Cerebellar nuclear complex (tissue), 1 donor: ENCODE measurements at regions not wholly inside any gene's neighbourhood (a gene's known extent, or its start where the extent isn't known, plus 50 kb on each side); places are given as distances from the start of the nearest gene placed in this dataset.

Experiments
- DNase-seq, 2 experiments: peaks; one replicate each; lab custom pipeline; 2025; lab: John Stamatoyannopoulos, UW

DNA sequence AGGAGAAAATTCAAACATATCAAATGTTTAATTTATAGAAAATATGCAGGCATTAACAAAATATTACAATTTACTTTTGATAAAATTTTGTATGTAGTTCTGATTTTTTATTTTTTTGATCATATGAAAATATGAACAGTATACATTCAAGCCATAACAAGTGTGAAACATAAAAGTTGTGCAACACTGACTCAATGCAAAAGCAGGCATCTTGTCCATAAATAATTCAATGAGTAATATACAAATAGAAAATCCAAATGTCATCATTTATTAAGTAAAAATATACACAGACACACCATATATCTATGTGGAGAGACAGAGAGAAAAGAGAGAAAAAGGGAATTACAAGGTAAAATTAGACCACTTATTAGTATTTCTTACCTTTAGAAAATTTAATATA, 1183.9 kb downstream of the SLITRK1 start:
- DNase-seq, result no peak

DNA sequence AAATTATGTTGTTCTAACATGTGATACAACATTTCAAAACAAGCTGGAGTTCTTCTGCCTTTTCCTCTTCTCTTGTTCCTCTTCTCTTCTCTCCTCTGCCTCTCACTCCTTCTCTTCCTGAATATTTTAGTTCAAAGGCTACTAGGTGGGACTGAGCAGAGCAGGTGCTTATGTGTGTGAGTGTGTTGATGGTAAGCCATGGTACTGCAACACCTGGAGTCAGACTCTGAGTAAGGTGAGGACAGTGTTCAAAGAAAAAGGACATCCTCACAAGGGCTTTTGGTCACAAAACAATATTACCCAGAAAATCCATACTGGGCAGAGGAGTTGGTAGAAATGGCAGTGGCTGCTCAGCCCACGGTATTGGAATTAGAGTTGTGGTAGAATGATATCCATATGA, 1188.7 kb downstream of the SLITRK1 start:
- DNase-seq, result no peak

DNA sequence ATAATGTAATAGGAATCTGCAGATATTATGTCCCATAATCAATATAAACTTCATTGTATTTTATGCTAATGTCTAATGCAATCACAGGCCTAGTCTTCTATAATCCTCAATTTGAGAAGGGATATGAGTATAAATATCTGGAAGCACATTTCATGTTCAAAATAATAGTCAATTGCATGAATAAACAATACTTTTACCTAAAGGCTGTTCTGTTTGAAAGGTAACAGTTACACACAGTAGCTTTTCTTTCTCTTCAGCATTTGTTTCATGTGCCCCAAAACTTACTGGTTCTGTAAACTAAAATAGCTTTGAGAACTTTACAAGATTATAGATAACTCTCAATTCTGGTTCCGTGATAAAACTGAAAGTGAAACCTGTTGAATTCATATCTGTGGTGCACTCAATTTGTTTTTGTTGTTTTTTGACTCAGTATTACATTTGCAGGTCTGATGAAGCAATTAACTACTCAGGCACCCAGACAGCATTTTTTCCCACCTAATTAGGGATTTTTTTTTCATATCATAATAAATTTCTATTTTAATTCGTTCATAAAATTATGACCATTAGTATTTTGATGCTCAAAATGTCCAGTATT, 1193.8 kb downstream of the SLITRK1 start:
- DNase-seq, result no peak

DNA sequence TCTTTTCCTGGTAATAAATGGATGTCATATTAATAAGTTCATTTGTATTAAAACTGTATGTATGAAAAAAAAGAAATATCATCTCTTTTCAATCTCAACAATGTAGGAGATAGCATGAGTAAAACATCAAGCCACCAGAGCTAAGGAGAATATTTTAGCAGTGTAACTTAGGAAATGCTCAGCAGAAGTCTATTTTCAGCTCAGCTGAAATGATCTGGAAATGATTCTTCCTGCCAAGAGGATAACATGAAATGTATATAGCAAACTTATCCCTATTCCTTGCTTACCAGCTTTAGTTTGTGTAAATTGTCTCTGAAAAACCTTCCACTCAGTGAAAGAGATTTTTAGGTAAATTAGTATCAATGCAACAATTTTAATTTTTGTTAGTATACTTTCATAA, 1194.4 kb downstream of the SLITRK1 start:
- DNase-seq, result no peak

DNA sequence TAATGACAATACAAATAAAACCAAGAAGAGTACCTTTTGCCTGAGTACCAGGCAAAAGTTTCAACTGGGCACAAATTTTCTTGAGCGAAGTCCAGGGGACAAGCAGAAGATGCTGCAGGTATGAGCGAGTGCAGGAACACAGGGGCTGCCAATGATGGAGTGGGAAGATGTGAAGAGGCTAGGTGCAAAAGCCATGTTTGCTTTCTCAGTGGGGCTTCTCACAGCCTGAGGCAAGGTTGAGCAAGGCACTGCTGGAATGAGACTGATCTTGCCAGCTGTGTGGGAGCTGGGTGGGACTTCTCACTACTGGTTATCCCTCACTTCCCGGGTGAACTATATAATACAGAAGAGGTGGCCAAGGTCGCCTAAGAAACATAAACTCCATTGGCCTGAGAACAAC, 1200.7 kb downstream of the SLITRK1 start:
- DNase-seq, result no peak

DNA sequence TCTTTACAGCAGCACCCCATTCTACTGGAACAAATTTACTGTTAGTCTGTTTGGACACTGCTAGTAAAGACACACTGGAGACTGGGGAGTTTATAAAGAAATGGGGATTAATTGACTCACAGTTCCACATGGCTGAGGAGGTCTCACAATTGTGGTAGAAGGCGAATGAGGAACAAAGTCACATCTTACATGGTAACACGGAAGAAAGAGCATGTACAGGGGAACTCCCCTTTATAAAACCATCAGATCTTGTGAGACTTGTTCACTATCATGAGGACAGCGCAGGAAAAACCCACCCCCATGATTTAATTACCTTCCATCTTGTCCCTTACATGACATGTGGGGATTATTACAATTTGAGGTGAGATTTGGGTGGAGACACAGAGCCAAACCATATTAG, 1204.2 kb downstream of the SLITRK1 start:
- DNase-seq, result no peak

DNA sequence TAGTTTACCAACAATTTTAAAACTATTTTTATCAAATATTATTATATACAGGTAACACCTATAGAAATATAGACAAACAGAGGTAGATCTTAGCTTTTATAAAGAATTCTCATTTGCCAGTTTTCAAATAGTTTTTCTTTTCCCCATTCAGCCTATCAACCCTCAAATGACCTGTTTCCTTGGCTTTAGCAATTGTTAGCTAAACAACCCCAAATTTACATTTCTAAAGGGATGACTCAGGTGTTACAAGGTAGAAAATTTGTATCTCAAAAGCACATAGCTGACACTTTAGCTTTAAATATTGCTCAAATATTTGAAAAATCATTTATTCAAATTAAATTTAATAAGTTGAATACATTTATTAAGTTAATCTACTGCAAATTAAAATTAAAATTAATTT, 1207.2 kb downstream of the SLITRK1 start:
- DNase-seq, result no peak

DNA sequence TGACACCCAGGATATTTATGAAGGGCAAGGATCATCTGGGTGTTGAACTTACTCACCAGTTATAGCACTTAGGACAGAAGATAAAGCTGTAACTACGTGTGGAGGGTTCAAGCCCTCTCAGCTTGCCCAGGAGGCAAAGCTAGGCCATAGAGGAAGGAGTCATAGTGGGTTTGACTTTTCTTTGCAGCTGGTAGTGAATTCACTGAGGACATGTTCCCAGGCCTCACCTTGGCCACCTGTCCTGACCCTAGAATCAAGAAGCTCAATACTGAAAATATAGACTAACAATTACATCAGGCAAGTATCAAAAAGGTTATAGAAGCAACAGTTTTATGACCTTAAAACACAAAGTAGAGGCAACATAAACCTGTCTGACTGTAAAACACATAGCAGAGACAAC, 1207.7 kb downstream of the SLITRK1 start:
- no peak for DNase-seq

DNA sequence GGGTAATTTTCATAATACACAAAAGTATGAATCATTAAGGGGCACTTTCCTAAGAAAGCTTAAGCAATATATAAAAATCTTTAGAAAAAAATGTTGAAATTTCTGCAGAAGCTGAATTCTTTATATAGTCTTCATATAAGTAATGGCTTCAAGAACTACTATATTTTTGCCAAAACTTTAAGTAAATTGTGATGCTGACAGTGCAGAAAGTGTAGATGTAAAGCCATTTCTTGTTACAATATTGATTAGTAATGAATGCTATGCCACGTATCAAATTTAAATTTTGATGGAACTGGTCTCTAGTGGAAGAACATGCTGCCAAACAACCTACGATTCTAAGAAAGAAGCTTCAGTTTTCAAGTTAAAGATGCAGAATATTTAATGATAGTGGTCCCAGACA, 1210.0 kb downstream of the SLITRK1 start:
- no peak for DNase-seq

DNA sequence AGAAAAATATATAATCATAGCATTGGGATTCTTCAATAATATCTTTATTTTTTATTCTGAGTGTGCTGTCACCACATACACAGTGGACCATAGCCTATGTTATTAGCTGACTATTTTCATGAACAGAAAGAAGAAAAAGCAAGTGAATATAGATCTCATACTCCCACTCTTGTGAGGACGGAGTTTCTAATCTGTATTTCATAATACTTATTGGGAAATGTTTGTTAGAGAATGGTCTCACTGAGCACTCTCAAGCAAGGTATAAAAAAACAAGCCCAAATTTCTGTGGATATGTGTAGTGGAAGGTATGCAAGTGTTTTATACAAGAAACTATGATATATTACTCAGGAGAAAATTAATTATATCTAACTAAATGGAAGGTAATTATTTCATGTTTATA, 1218.1 kb downstream of the SLITRK1 start:
- DNase-seq, result no peak

DNA sequence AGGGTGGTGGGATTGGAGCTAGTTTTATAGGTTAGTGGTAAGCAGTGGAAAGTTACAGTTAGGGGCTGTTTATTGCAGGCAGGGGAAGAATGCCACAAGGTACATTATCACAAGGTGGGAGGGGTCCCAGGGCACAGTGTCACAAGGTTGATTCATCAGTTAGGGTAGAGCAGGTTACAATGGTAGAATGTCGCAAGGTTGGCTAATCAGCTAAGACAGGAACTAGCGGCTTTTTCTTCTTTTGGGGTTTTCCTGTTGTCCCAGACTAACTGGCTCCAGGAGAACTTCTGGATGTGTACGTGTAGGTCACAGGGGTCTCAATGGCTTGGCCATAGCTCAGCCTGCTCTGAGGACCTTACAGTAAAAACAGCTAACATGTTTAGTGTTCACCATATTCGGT, 1221.1 kb downstream of the SLITRK1 start:
- DNase-seq, result no peak

DNA sequence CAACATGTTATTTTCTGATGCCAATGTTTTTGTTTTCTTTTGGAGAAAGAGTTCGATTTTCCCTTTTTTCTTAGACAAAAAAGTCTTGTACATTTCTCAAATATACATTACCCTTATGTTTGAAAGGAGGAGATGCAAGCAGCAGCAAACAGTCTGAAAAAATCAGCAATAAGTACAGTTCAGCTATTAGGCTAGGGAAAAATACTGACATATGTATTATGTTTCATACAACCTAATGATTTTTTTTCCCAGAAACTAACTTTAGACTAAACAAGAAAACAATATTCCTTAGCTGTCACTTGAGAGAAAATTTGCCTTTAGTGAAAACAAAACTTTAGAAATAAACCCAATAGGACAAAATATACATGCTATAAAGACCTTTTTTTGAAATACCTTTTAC, 1223.5 kb downstream of the SLITRK1 start:
- DNase-seq, result no peak

DNA sequence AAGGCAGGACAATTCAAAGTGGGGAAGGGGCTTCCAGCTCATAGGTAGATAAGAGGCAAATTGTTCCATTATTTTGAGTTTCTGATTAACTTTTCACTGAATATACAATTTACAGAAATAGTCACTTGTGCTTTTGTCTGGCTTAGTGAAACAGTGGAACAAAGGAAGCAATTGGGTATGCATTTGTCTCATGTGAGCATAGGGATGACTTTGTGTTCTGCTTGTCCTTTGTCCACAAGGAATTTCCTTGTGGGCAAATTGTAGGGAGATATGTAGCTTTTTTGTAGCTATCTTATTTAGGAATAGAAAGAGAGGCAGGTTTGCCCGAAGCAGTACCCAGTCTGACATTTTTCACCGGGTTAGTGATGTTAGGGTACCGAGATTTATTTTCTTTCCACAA, 1224.8 kb downstream of the SLITRK1 start:
- no peak for DNase-seq

DNA sequence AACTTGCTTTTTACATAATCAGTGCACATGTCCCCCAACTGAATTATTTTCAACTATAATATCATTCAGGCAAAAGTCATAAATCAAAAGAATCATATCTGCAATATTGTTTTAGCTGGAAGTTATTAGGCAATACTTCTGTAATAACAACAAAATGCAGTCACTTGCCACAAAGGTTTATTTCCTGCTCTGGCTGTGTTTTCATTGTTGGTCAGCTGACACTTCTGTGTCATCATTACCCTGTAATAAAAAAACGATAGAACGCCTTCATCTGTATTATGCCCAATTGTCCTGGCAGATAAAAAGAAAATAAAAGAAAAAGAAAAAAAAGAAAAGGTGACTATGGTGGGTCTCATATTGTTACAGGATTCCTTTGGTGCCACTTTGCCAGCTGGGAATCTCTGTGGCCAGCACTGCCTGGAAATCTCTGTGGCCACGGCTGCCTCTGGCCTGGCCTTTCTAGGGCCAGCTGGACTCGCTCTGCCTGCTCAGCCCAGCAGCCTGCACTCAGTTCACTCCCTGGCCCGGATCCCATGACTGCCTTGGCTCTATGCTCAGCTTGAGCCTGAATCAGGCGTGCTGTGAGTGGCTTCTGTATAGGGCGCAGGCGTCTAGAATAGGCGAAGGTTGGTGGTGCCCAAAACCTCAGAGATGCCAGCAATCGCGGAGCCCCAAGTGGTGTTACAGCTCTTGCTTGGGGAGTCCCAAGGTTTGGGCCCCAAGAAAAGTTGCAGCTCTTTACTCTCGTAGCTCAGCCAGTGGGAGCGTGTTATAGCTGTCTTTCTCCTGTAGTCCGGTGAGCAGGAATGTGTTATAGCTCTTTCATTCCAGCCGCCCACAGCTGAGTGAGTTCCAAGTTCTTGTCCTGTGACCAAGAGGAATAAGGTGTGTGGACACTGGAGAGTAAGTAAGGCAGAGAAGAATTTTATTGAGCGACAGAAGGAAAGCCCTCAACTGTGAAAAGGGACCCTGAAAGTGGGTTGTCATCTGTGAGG, 1227.1 kb downstream of the SLITRK1 start:
- no peak for DNase-seq

DNA sequence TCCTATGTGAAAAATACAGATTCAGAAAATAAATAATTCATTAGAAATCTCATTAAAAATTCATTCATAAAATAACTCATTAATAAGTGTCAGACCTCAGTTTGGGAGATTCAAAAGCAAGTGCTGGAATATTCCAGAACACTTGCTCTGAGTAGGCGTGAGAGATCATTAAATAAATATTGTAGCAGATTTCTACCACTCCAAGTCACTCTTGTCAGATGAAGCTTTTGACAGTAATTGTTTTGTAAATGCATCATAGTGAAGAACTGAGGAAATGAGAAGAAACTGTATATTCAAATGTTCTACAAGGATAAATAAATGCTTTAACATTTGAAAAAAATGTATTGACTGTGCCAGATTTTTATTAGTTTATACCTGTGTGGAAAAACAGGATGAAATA, 1228.1 kb downstream of the SLITRK1 start:
- no peak for DNase-seq

DNA sequence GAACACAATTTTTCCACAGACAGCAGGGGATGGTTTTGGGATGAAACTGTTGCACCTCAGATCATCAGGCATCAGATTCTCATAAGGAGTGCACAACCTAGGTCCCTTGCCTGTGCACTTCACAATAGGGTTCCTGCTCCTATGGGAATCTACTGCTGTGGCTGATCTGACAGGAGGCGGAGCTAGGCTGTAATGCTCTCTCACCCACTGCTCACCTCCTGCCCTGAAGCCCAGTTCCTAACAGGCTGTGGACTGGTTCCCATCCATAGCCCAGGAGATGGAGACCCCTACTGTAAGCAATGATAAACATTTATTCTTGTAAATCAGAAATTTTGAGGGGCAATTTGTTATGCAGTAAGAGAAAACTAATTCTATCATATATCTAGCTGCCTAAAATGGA, 1234.7 kb downstream of the SLITRK1 start:
- no peak for DNase-seq

DNA sequence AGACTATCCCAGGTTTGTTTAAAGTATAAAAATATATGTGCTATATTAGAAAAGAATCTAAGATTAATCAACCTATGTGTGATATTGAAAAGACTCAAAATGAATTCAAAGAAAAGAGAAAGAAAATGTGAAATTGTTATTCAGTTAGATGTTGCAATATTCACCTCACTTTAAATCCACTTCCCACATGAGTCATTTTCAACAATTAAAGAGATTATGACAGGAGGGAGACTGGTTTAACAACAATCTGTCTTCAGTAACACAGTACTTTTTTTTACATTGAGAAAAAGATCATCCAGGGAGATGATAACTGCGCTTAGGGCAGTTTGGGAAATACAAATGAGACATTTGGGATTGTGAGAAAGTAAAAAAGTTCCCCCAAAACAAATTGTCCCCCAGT, 1246.2 kb downstream of the SLITRK1 start:
- DNase-seq, result no peak

DNA sequence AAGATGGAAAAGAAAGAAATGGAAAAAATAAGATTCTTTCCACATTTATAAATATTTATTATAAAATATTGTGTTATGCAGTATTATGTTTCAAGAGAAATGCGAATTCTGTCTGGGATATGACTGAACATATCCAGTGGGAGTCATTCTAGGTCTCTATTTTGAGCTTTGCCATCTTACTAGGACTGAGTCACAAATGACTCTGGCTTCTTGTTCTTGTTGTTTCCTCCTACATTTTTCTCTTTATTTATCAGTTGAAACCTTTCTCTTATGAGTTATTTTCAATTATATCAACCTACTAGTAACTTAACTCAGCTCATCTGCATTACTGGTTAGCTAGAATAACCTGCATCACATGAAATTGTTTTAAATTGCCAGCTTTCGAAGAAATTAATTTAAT, 1247.3 kb downstream of the SLITRK1 start:
- DNase-seq, result no peak

DNA sequence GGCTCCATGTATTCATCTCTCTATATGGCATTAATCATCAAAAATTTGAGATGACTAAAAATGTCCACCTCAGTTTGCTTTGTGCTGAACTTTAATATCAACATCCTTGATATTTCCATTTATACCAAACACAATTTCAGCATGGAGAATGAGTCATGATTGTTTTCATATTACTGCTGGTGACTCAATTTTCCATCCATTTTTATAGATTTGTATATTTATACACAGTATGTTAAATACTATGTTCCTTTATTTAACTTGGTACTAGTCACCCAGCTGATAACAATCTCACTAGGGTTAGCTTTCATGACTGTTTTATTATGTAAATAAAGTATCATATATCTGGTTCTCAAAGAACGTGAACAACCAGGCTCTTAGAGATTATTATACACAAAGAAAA, 1255.1 kb downstream of the SLITRK1 start:
- no peak for DNase-seq

DNA sequence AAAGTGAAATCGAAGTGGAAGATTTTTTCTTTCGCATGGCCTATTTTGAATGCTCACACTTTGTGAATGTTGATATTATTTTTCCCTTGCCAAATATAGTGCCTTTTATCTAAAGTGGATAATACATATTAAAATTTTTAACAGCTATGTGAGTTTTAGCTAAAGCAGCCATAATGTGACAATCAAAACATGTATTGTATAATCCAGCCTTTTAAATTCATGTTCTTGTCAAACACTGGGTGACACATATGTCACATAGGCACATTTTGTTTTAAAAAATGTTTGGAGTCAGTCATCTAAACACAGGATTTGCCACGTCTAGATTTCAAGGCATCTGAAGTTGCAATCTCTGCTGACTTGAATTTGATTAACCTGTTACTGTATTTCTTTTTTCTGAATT, 1256.6 kb downstream of the SLITRK1 start:
- no peak for DNase-seq

DNA sequence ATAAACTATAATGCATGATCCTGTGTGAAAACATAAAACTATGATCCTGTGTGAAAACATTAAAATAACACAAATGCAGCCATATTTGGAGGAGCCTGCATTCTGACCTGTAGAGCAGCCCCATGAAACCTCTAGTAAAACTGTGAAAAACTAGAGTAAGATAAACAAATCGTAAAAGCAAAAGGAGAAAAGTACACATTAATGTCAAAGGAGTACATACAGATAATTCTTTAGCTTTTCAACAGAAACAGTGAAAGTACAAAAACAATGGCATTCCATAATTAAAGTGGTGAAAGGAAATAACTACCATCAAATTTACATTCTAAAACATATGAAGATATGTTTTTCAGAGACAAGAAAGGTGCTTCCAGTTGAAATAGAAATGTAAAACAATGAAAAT, 1267.2 kb downstream of the SLITRK1 start:
- DNase-seq, result no peak

DNA sequence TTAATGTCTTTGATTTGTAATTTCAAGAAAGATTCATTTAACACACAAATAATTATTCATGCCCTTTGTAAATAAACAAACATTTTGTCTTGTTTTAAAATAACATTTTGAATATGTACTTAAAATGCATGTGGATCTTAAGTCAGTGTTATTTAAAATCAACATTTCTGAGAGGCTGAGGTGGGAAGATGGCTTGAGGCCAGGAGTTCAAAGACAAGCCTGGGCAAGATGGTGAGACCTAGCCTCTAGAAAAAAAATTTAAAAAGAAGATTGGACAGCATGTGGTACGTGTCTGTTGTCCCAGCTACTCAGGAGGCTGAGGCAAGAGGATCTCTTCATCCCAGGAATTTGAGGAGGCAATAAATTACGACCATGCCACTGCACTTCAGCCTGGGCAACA, 1268.2 kb downstream of the SLITRK1 start:
- DNase-seq, result no peak

DNA sequence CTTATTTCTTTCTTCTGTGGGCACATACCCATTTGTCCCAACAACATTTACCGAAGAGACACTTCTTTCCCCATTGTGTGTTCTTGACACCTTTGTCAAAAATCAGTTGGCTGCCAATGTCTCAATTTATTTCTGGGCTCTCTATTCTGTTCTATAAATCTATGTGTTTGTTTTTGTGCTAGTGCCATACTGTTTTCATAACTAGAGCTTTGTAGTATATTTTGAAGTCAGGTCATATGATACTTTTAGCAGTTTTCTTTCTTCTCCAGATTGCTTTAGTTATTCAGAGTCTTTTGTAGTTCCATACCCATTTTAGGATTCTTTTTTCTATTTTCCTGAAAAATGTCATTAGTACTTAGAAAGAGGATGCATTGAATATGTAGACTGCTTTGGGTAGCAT, 1276.3 kb downstream of the SLITRK1 start:
- DNase-seq, result no peak

DNA sequence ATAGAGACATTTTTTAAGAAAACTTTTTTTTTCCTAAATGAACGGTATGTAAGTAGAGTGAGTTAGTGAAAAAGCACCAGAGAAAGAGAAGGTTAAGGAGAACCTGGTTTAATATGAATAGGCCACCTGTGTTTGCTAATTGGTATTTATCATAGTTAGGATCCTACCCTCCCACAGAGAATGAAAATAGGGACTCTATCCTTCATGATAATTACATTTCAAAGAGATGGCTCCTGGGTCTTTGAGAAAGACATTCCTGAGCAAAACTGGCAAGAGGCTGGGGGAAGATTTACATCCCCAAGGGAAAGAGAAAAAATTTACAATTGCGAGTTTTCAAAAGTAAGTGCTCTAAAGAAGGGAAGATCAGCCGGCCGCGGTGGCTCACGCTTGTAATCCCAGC, 1284.5 kb downstream of the SLITRK1 start:
- no peak for DNase-seq
